T-helper 17 cell (primary cell): ENCODE measurements at regions not wholly inside any gene's neighbourhood (a gene's known extent, or its start where the extent isn't known, plus 50 kb on each side); places are given as distances from the start of the nearest gene placed in this dataset.

Experiments used
- ATAC-seq: fragments of 150-1000 bp; cut with Tn5 transposase; 2 replicates; pipeline ENCODE4 v1.10.0; 2021; ENCODE audit warnings: mild to moderate bottlenecking, moderate library complexity
- DNase-seq, 3 donors: peaks; one replicate each; pipeline versions ENCODE4 v3.0.0 to v3.0.0-alpha.2; 2020 to 2021
- H3K9me3 ChIP-seq: one replicate; pipeline ENCODE4 v1.7.0; 2013; ENCODE audit warnings: low read length, mild to moderate bottlenecking; ENCODE audit not compliant: control insufficient read depth, poor library complexity, severe bottlenecking
- H3K27ac Mint-ChIP-seq: one replicate; pipeline ENCODE4 v1.8.0; 2022; ENCODE audit warnings: mild to moderate bottlenecking, moderate library complexity, mixed read lengths
- H3K27me3 Mint-ChIP-seq: one replicate; pipeline ENCODE4 v1.8.0; 2022; ENCODE audit warnings: mixed read lengths
- H3K36me3 Mint-ChIP-seq: one replicate; pipeline ENCODE4 v1.8.0; 2022; ENCODE audit warnings: low read depth, mixed read lengths
- H3K4me1 Mint-ChIP-seq: one replicate; pipeline ENCODE4 v1.8.0; 2022; ENCODE audit warnings: mild to moderate bottlenecking, mixed read lengths
- H3K4me3 Mint-ChIP-seq: one replicate; pipeline ENCODE4 v1.8.0; 2022; ENCODE audit warnings: mild to moderate bottlenecking, moderate library complexity, mixed read lengths

- Mint-ChIP-seq H3K36me3 (no peaks in the 10 kb centered on the region), H3K27me3 (peaks cover 11% of the 10 kb centered on the region), H3K27ac (no peak overlapping the region), H3K4me1 (no peaks in the 10 kb centered on the region), H3K4me3 (no peak overlapping the region)
- no peak for ATAC-seq
- H3K9me3 ChIP-seq: no peaks in the 10 kb centered on the region
- DNase-seq: no peak
Measured at GRCh38 chr18:24790347-24790746, 329.9 kb downstream of the HRH4 start.

- no peak overlapping the region for H3K27ac Mint-ChIP-seq
- peaks cover 15% of the 10 kb centered on the region for H3K27me3 Mint-ChIP-seq
- ATAC-seq (no peak), DNase-seq (no peak)
- H3K4me3 Mint-ChIP-seq: no peak overlapping the region
- H3K36me3 Mint-ChIP-seq: no peaks in the 10 kb centered on the region
- no peaks in the 10 kb centered on the region for H3K4me1 Mint-ChIP-seq
- no peaks in the 10 kb centered on the region for H3K9me3 ChIP-seq
Measured at GRCh38 chr18:24791751-24792545, 331.5 kb downstream of the HRH4 start.

- ATAC-seq: no peak
- Mint-ChIP-seq H3K27me3 (peaks cover 16% of the 10 kb centered on the region), H3K4me1 (no peaks in the 10 kb centered on the region), H3K4me3 (no peak overlapping the region), H3K36me3 (no peaks in the 10 kb centered on the region), H3K27ac (no peak overlapping the region)
- H3K9me3 ChIP-seq: no peaks in the 10 kb centered on the region
- DNase-seq: no peak
Measured at GRCh38 chr18:24793742-24794141, 333.3 kb downstream of the HRH4 start.

- H3K36me3 Mint-ChIP-seq: no peaks in the 10 kb centered on the region
- no peak overlapping the region for H3K4me3 Mint-ChIP-seq
- H3K27ac Mint-ChIP-seq: no peak overlapping the region
- ATAC-seq (no peak), DNase-seq (no peak)
- no peaks in the 10 kb centered on the region for H3K9me3 ChIP-seq
- H3K27me3 Mint-ChIP-seq: peaks cover 16% of the 10 kb centered on the region
- H3K4me1 Mint-ChIP-seq: no peaks in the 10 kb centered on the region
Measured at GRCh38 chr18:24795129-24795528, 334.7 kb downstream of the HRH4 start.

- H3K27me3 Mint-ChIP-seq: peaks cover 10% of the 10 kb centered on the region
- no peak overlapping the region for H3K4me3 Mint-ChIP-seq
- no peaks in the 10 kb centered on the region for H3K9me3 ChIP-seq
- no peaks in the 10 kb centered on the region for H3K4me1 Mint-ChIP-seq
- no peak overlapping the region for H3K27ac Mint-ChIP-seq
- no peak for DNase-seq
- no peaks in the 10 kb centered on the region for H3K36me3 Mint-ChIP-seq
- no peak for ATAC-seq
Measured at GRCh38 chr18:24797981-24798380, 337.5 kb downstream of the HRH4 start.

GRCh38 chr18:24799176-24799575, 338.7 kb downstream of the HRH4 start:
- H3K9me3 ChIP-seq: no peaks in the 10 kb centered on the region
- no peak overlapping the region for H3K4me3 Mint-ChIP-seq
- no peak overlapping the region for H3K27ac Mint-ChIP-seq
- H3K27me3 Mint-ChIP-seq: peaks cover 10% of the 10 kb centered on the region
- H3K36me3 Mint-ChIP-seq: no peaks in the 10 kb centered on the region
- ATAC-seq (no peak), DNase-seq (no peak)
- no peaks in the 10 kb centered on the region for H3K4me1 Mint-ChIP-seq

GRCh38 chr18:24799720-24800119, 339.3 kb downstream of the HRH4 start:
- ATAC-seq (no peak), DNase-seq (no peak)
- Mint-ChIP-seq H3K4me3 (no peak overlapping the region), H3K4me1 (no peaks in the 10 kb centered on the region), H3K27me3 (peaks cover 10% of the 10 kb centered on the region), H3K27ac (no peak overlapping the region), H3K36me3 (no peaks in the 10 kb centered on the region)
- H3K9me3 ChIP-seq: no peaks in the 10 kb centered on the region

GRCh38 chr18:24801001-24801400, 340.6 kb downstream of the HRH4 start:
- H3K27ac Mint-ChIP-seq: no peak overlapping the region
- no peaks in the 10 kb centered on the region for H3K9me3 ChIP-seq
- DNase-seq (no peak), ATAC-seq (no peak)
- no peak overlapping the region for H3K4me3 Mint-ChIP-seq
- no peaks in the 10 kb centered on the region for H3K4me1 Mint-ChIP-seq
- H3K36me3 Mint-ChIP-seq: no peaks in the 10 kb centered on the region
- peaks cover 10% of the 10 kb centered on the region for H3K27me3 Mint-ChIP-seq

GRCh38 chr18:24802456-24802855, 342.0 kb downstream of the HRH4 start:
- Mint-ChIP-seq H3K4me1 (no peaks in the 10 kb centered on the region), H3K4me3 (no peak overlapping the region), H3K27me3 (no peaks in the 10 kb centered on the region), H3K27ac (no peak overlapping the region), H3K36me3 (no peaks in the 10 kb centered on the region)
- DNase-seq: no peak
- no peaks in the 10 kb centered on the region for H3K9me3 ChIP-seq
- ATAC-seq: no peak

- no peaks in the 10 kb centered on the region for H3K9me3 ChIP-seq
- Mint-ChIP-seq H3K4me1 (no peaks in the 10 kb centered on the region), H3K27ac (no peak overlapping the region), H3K36me3 (no peaks in the 10 kb centered on the region), H3K4me3 (no peak overlapping the region), H3K27me3 (no peaks in the 10 kb centered on the region)
- ATAC-seq (no peak), DNase-seq (no peak)
Measured at GRCh38 chr18:24805156-24805555, 344.7 kb downstream of the HRH4 start.

- Mint-ChIP-seq H3K27ac (no peak overlapping the region), H3K36me3 (no peaks in the 10 kb centered on the region), H3K4me1 (no peaks in the 10 kb centered on the region), H3K4me3 (no peak overlapping the region), H3K27me3 (no peaks in the 10 kb centered on the region)
- DNase-seq (no peak), ATAC-seq (no peak)
- no peaks in the 10 kb centered on the region for H3K9me3 ChIP-seq
Measured at GRCh38 chr18:24809173-24809950, 348.9 kb downstream of the HRH4 start.

- no peaks in the 10 kb centered on the region for H3K9me3 ChIP-seq
- H3K27ac Mint-ChIP-seq: no peak overlapping the region
- H3K27me3 Mint-ChIP-seq: no peaks in the 10 kb centered on the region
- ATAC-seq (no peak), DNase-seq (no peak)
- H3K4me1 Mint-ChIP-seq: no peaks in the 10 kb centered on the region
- no peaks in the 10 kb centered on the region for H3K36me3 Mint-ChIP-seq
- H3K4me3 Mint-ChIP-seq: no peak overlapping the region
Measured at GRCh38 chr18:24810561-24811305, 350.3 kb downstream of the HRH4 start.

GRCh38 chr18:24811950-24812681, 351.7 kb downstream of the HRH4 start:
- no peaks in the 10 kb centered on the region for H3K4me1 Mint-ChIP-seq
- DNase-seq: no peak
- H3K36me3 Mint-ChIP-seq: no peaks in the 10 kb centered on the region
- no peak for ATAC-seq
- peaks cover 4% of the 10 kb centered on the region for H3K27me3 Mint-ChIP-seq
- H3K9me3 ChIP-seq: no peaks in the 10 kb centered on the region
- H3K4me3 Mint-ChIP-seq: no peak overlapping the region
- H3K27ac Mint-ChIP-seq: no peak overlapping the region
